Body of pancreas (tissue), 4 donors: ENCODE measurements at regions not wholly inside any gene's neighbourhood (a gene's known extent, or its start where the extent isn't known, plus 50 kb on each side); places are given as distances from the start of the nearest gene placed in this dataset.

Experiments
- POLR2A ChIP-seq, 3 donors: fragments of 450-650 bp; IDR thresholded peaks; one replicate each; pipeline ENCODE4 v1.6.1; 2016; ENCODE audit warnings: antibody characterized with exemption in 3 of 3, mild to moderate bottlenecking in 2 of 3
- TF ChIP-seq, protein P1 (sequence below), 7 experiments: fragments of 450-650 bp in 4 of 7; fragments of 200-600 bp in 3 of 7; sonication (generic) in 3 of 7; IDR thresholded peaks; one replicate each; pipeline ENCODE4 v1.5.1; 2016 to 2019; ENCODE audit warnings: antibody characterized with exemption in 7 of 7

DNA sequence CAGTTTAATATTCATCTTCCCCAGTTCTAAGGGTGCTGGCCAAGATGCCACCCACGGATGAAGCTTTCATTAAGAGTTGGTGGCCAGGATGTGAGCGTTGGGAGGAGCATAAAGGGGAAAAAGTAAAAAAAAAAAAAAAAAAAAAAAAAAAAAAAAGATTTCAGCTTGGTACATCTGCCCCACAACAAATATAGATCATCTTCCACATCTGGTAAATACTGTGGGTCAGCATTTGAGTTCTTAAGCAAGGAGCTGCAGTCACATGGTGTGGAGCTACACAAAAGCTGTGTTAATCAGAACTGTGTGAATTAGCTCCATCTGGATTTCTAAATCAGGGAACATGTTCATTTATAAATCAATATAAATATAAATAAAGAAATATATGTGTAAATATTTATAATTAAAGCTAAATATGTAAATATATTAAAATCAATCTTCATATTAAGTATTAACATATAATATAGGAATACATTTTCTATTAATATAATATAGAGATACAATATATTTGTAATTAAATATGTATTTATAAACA, 262.3 kb downstream of the NUAK1 start:
- TF ChIP-seq, protein P1, sequence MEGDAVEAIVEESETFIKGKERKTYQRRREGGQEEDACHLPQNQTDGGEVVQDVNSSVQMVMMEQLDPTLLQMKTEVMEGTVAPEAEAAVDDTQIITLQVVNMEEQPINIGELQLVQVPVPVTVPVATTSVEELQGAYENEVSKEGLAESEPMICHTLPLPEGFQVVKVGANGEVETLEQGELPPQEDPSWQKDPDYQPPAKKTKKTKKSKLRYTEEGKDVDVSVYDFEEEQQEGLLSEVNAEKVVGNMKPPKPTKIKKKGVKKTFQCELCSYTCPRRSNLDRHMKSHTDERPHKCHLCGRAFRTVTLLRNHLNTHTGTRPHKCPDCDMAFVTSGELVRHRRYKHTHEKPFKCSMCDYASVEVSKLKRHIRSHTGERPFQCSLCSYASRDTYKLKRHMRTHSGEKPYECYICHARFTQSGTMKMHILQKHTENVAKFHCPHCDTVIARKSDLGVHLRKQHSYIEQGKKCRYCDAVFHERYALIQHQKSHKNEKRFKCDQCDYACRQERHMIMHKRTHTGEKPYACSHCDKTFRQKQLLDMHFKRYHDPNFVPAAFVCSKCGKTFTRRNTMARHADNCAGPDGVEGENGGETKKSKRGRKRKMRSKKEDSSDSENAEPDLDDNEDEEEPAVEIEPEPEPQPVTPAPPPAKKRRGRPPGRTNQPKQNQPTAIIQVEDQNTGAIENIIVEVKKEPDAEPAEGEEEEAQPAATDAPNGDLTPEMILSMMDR (IDR thresholded peaks at IDR 0.05) = no peak
- no peak for TF ChIP-seq POLR2A (IDR thresholded peaks at IDR 0.05)
